NT2/D1 (cell line): ENCODE measurements at regions not wholly inside any gene's neighbourhood (a gene's known extent, or its start where the extent isn't known, plus 50 kb on each side); places are given as distances from the start of the nearest gene placed in this dataset.

Experiments used
- YY1 ChIP-seq: IDR thresholded peaks from 2 replicates; pipeline ENCODE4 v1.6.1; 2011; ENCODE audit not compliant: insufficient read length, insufficient read depth
- ZNF274 ChIP-seq: IDR thresholded peaks from 2 replicates; pipeline ENCODE4 v1.6.1; 2011; ENCODE audit warnings: mild to moderate bottlenecking, low read depth, low read length

GRCh38 chr7:18128846-18129245 lies 101.2 kb upstream of the PRPS1L1 start:
- TF ChIP-seq ZNF274 (no peak), YY1 (no peak)
